HUES6 (cell line): ENCODE measurements at regions not wholly inside any gene's neighbourhood (a gene's known extent, or its start where the extent isn't known, plus 50 kb on each side); places are given as distances from the start of the nearest gene placed in this dataset.

Source experiments
- H3K27ac ChIP-seq: 2 replicates; pipeline ENCODE4 v1.7.0; 2013; ENCODE audit warnings: low read depth, mild to moderate bottlenecking, low read length, inconsistent platforms
- H3K27me3 ChIP-seq: 2 replicates; pipeline ENCODE4 v1.6.1; 2013; ENCODE audit warnings: low read length; ENCODE audit not compliant: control insufficient read depth, insufficient read depth
- H3K36me3 ChIP-seq: 2 replicates; pipeline ENCODE4 v1.6.1; 2013; ENCODE audit warnings: low read length; ENCODE audit not compliant: control insufficient read depth, insufficient read depth
- H3K4me1 ChIP-seq: 2 replicates; pipeline ENCODE4 v1.6.1; 2013; ENCODE audit warnings: low read length; ENCODE audit not compliant: control insufficient read depth, insufficient read depth
- H3K4me3 ChIP-seq: 2 replicates; pipeline ENCODE4 v1.5.1; 2013; ENCODE audit warnings: low read depth, low read length
- H3K9ac ChIP-seq: one replicate; pipeline ENCODE4 v1.6.1; 2013; ENCODE audit warnings: mild to moderate bottlenecking, low read length
- H3K9me3 ChIP-seq: 2 replicates; pipeline ENCODE4 v1.6.1; 2013; ENCODE audit warnings: low read depth, low read length; ENCODE audit not compliant: control insufficient read depth, insufficient read depth

- Histone ChIP-seq H3K27me3 (no peaks in the 10 kb centered on the region), H3K9me3 (no peaks in the 10 kb centered on the region), H3K36me3 (no peaks in the 10 kb centered on the region), H3K27ac (no peak overlapping the region), H3K4me3 (no peak overlapping the region), H3K4me1 (no peaks in the 10 kb centered on the region), H3K9ac (no peak overlapping the region)
Observed at GRCh38 chr2:198328454-198328853, 524.1 kb downstream of the PLCL1 start.

GRCh38 chr2:198327526-198327925, 523.1 kb downstream of the PLCL1 start:
- Histone ChIP-seq H3K36me3 (no peaks in the 10 kb centered on the region), H3K27me3 (no peaks in the 10 kb centered on the region), H3K4me1 (no peaks in the 10 kb centered on the region), H3K27ac (no peak overlapping the region), H3K9ac (no peak overlapping the region), H3K9me3 (no peaks in the 10 kb centered on the region), H3K4me3 (no peak overlapping the region)

- H3K36me3 ChIP-seq = no peaks in the 10 kb centered on the region
- H3K27me3 ChIP-seq = no peaks in the 10 kb centered on the region
- no peak overlapping the region for H3K27ac ChIP-seq
- no peak overlapping the region for H3K4me3 ChIP-seq
- no peaks in the 10 kb centered on the region for H3K9me3 ChIP-seq
- H3K4me1 ChIP-seq = no peaks in the 10 kb centered on the region
- no peak overlapping the region for H3K9ac ChIP-seq
Observed at GRCh38 chr2:198326431-198326830, 522.0 kb downstream of the PLCL1 start.

- Histone ChIP-seq H3K9ac (no peak overlapping the region), H3K36me3 (no peaks in the 10 kb centered on the region), H3K27ac (no peak overlapping the region), H3K27me3 (no peaks in the 10 kb centered on the region), H3K9me3 (no peaks in the 10 kb centered on the region), H3K4me3 (no peak overlapping the region), H3K4me1 (no peaks in the 10 kb centered on the region)
Observed at GRCh38 chr2:198325359-198325758, 521.0 kb downstream of the PLCL1 start.

- Histone ChIP-seq H3K4me1 (no peaks in the 10 kb centered on the region), H3K9ac (no peak overlapping the region), H3K36me3 (no peaks in the 10 kb centered on the region), H3K9me3 (no peaks in the 10 kb centered on the region), H3K27me3 (no peaks in the 10 kb centered on the region), H3K27ac (no peak overlapping the region), H3K4me3 (no peak overlapping the region)
Observed at GRCh38 chr2:198324071-198324470, 519.7 kb downstream of the PLCL1 start.

GRCh38 chr2:198322275-198322674, 517.9 kb downstream of the PLCL1 start:
- no peak overlapping the region for H3K9ac ChIP-seq
- H3K27me3 ChIP-seq = no peaks in the 10 kb centered on the region
- no peak overlapping the region for H3K27ac ChIP-seq

GRCh38 chr2:198321522-198322088, 517.2 kb downstream of the PLCL1 start:
- no peaks in the 10 kb centered on the region for H3K36me3 ChIP-seq
- H3K9ac ChIP-seq = no peak overlapping the region
- no peaks in the 10 kb centered on the region for H3K27me3 ChIP-seq
- no peaks in the 10 kb centered on the region for H3K9me3 ChIP-seq
- H3K4me1 ChIP-seq = peaks cover 6% of the 10 kb centered on the region; the same call in 1 of the 2 replicates
- no peak overlapping the region for H3K4me3 ChIP-seq
- no peak overlapping the region for H3K27ac ChIP-seq

More at GRCh38 chr2:198322275-198322674, 517.9 kb downstream of the PLCL1 start:
- H3K4me1 ChIP-seq = peaks cover under 1% of the 10 kb centered on the region; the same call in 1 of the 2 replicates
- H3K36me3 ChIP-seq = no peaks in the 10 kb centered on the region
- no peak overlapping the region for H3K4me3 ChIP-seq
- no peaks in the 10 kb centered on the region for H3K9me3 ChIP-seq

- no peaks in the 10 kb centered on the region for H3K27me3 ChIP-seq
- H3K4me3 ChIP-seq = no peak overlapping the region
- H3K27ac ChIP-seq = no peak overlapping the region
- no peaks in the 10 kb centered on the region for H3K9me3 ChIP-seq
- H3K36me3 ChIP-seq = no peaks in the 10 kb centered on the region
- H3K9ac ChIP-seq = no peak overlapping the region
- peaks cover 6% of the 10 kb centered on the region; the same call in 1 of the 2 replicates for H3K4me1 ChIP-seq
Observed at GRCh38 chr2:198316852-198317396, 512.5 kb downstream of the PLCL1 start.

GRCh38 chr2:198315791-198316630, 511.6 kb downstream of the PLCL1 start:
- Histone ChIP-seq H3K27ac (no peak overlapping the region), H3K9me3 (no peaks in the 10 kb centered on the region), H3K4me1 (peaks cover 6% of the 10 kb centered on the region; the same call in 1 of the 2 replicates), H3K27me3 (no peaks in the 10 kb centered on the region), H3K4me3 (no peak overlapping the region), H3K9ac (no peak overlapping the region), H3K36me3 (no peaks in the 10 kb centered on the region)

- Histone ChIP-seq H3K36me3 (no peaks in the 10 kb centered on the region), H3K9me3 (no peaks in the 10 kb centered on the region), H3K27ac (no peak overlapping the region), H3K9ac (no peak overlapping the region), H3K4me1 (peaks cover 6% of the 10 kb centered on the region; the same call in 1 of the 2 replicates), H3K27me3 (no peaks in the 10 kb centered on the region), H3K4me3 (no peak overlapping the region)
Observed at GRCh38 chr2:198314559-198315153, 510.3 kb downstream of the PLCL1 start.
